Neural cell (in vitro differentiated cells): ENCODE measurements at regions not wholly inside any gene's neighbourhood (a gene's known extent, or its start where the extent isn't known, plus 50 kb on each side); places are given as distances from the start of the nearest gene placed in this dataset.

Experiments
- H2AFZ ChIP-seq: fragments of 200-600, 300-800 bp; sonication (generic), shearing (Covaris generic); 2 replicates; pipeline ENCODE4 v1.6.0; 2014; ENCODE audit warnings: low read depth, mild to moderate bottlenecking, antibody characterized with exemption, low read length, moderate library complexity
- H3F3A ChIP-seq: fragments of 200-600 bp; shearing (Covaris generic); 2 replicates; pipeline ENCODE4 v1.6.1; 2016; ENCODE audit warnings: mild to moderate bottlenecking, moderate library complexity, mixed read lengths, antibody characterized with exemption, low read length; ENCODE audit not compliant: insufficient read depth, poor library complexity, severe bottlenecking
- H3K27ac ChIP-seq: fragments of 200-600, 300-800 bp; sonication (generic), shearing (Covaris generic); 2 replicates; pipeline ENCODE4 v1.5.1; 2014; ENCODE audit warnings: mild to moderate bottlenecking, low read length, moderate library complexity
- H3K27me3 ChIP-seq: fragments of 300-800, 200-600 bp; sonication (generic), shearing (Covaris generic); 2 replicates; pipeline ENCODE4 v1.6.0; 2014; ENCODE audit warnings: mild to moderate bottlenecking, low read depth, low read length, moderate library complexity; ENCODE audit not compliant: insufficient read depth
- H3K36me3 ChIP-seq: fragments of 300-800, 200-600 bp; sonication (generic), shearing (Covaris generic); 2 replicates; pipeline ENCODE4 v1.5.1; 2014; ENCODE audit warnings: mild to moderate bottlenecking, antibody characterized with exemption, low read length, moderate library complexity; ENCODE audit not compliant: insufficient read depth
- H3K4me2 ChIP-seq: fragments of 300-800, 200-600 bp; sonication (generic), shearing (Covaris generic); 2 replicates; pipeline ENCODE4 v1.6.0; 2014; ENCODE audit warnings: mild to moderate bottlenecking, low read length
- H3K4me3 ChIP-seq: fragments of 300-800, 200-600 bp; sonication (generic), shearing (Covaris generic); 2 replicates; pipeline ENCODE4 v1.5.1; 2014; ENCODE audit warnings: mild to moderate bottlenecking, low read length, moderate library complexity
- H3K79me2 ChIP-seq: fragments of 200-600 bp; shearing (Covaris generic); replicated peaks from 2 replicates; pipeline ENCODE4 v1.6.0; 2014; ENCODE audit warnings: mild to moderate bottlenecking, low read length, moderate library complexity; ENCODE audit not compliant: insufficient read depth
- H3K9ac ChIP-seq: fragments of 300-800, 200-600 bp; sonication (generic), shearing (Covaris generic); 2 replicates; pipeline ENCODE4 v1.6.1; 2016; ENCODE audit warnings: mild to moderate bottlenecking, low read length, mixed read lengths
- H3K9me2 ChIP-seq: fragments of 200-600 bp; shearing (Covaris generic); 2 replicates; pipeline ENCODE4 v1.6.1; 2016; ENCODE audit warnings: mild to moderate bottlenecking, low read length, mixed read lengths; ENCODE audit not compliant: insufficient read depth
- H3K9me3 ChIP-seq: fragments of 200-600, 300-800 bp; sonication (generic), shearing (Covaris generic); 2 replicates; pipeline ENCODE4 v1.6.1; 2016; ENCODE audit warnings: mild to moderate bottlenecking, mixed run types, low read length, moderate library complexity, mixed read lengths
- H4K20me1 ChIP-seq: fragments of 200-600 bp; shearing (Covaris generic); 2 replicates; pipeline ENCODE4 v1.6.1; 2016; ENCODE audit warnings: mild to moderate bottlenecking, mixed run types; ENCODE audit not compliant: insufficient read depth
- EP300 ChIP-seq: fragments of 450-650 bp; conservative IDR thresholded peaks from 2 replicates; pipeline ENCODE4 v1.6.1; 2014; ENCODE audit warnings: antibody characterized with exemption, mild to moderate bottlenecking, moderate library complexity; ENCODE audit not compliant: poor library complexity, severe bottlenecking
- EZH2 ChIP-seq: fragments of 200-600, 300-800 bp; shearing (Covaris generic), sonication (generic); IDR thresholded peaks from 2 replicates; pipeline ENCODE4 v1.6.1; 2014; ENCODE audit warnings: antibody characterized with exemption, low read length, borderline replicate concordance, mild to moderate bottlenecking; ENCODE audit not compliant: insufficient read depth, poor library complexity, severe bottlenecking
- MXI1 ChIP-seq: fragments of 450-650 bp; conservative IDR thresholded peaks from 2 replicates; pipeline ENCODE4 v1.6.1; 2014; ENCODE audit warnings: antibody characterized with exemption, mild to moderate bottlenecking; ENCODE audit not compliant: poor library complexity, severe bottlenecking
- POLR2AphosphoS5 ChIP-seq: IDR thresholded peaks from 2 replicates; pipeline ENCODE4 v1.6.1; 2012
- RAD21 ChIP-seq: fragments of 450-650 bp; conservative IDR thresholded peaks from 2 replicates; pipeline ENCODE4 v1.6.1; 2014; ENCODE audit warnings: antibody characterized with exemption, mild to moderate bottlenecking, moderate library complexity
- REST ChIP-seq: IDR thresholded peaks from 2 replicates; pipeline ENCODE4 v1.6.1; 2012; ENCODE audit warnings: borderline replicate concordance
- SMC3 ChIP-seq: fragments of 450-650 bp; conservative IDR thresholded peaks from 2 replicates; pipeline ENCODE4 v1.6.1; 2014; ENCODE audit warnings: antibody characterized with exemption, mild to moderate bottlenecking, moderate library complexity; ENCODE audit not compliant: poor library complexity
- TAF1 ChIP-seq: IDR thresholded peaks from 2 replicates; pipeline ENCODE4 v1.6.1; 2012; ENCODE audit warnings: low read depth
- TF ChIP-seq, protein P1 (sequence below): fragments of 450-650 bp; IDR thresholded peaks from 2 replicates; pipeline ENCODE4 v1.5.1; 2014; ENCODE audit warnings: antibody characterized with exemption, mild to moderate bottlenecking, moderate library complexity; ENCODE audit not compliant: poor library complexity, severe bottlenecking

DNA sequence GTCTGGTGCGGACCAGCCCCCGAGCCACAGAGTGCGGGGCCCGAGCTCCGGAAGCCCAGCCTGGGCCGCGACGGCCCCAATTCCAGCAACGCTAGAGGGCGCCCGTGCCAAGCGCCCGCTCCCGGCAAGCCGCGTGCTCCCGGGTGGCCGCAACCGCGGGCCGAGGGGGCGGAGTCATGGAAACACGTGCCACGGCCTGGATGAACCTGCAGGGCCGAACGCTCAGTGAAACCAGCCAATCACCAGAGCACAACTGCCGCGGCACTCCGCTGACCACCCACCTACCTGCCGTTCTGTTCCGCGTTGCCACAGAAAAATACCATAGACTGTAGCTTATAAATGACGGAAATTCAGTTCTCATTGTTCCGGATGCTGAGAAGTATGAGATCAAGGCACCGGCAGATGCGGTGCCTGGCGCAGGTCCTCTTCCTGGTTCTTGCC is 85.7 kb upstream of the FOXC1 start:
- Histone ChIP-seq H3K9me3 (no peaks in the 10 kb centered on the region), H3F3A (no peaks in the 10 kb centered on the region), H3K4me3 (no peak overlapping the region), H3K36me3 (no peaks in the 10 kb centered on the region), H3K9ac (no peak overlapping the region), H3K79me2 (no peaks in the 10 kb centered on the region), H3K27ac (no peak overlapping the region), H3K4me2 (no peak overlapping the region), H3K27me3 (no peaks in the 10 kb centered on the region), H4K20me1 (no peaks in the 10 kb centered on the region), H3K9me2 (no peaks in the 10 kb centered on the region), H2AFZ (no peak overlapping the region)
- TF ChIP-seq EZH2 (no peak), SMC3 (no peak), EP300 (no peak), POLR2AphosphoS5 (no peak), TAF1 (no peak), REST (no peak), RAD21 (no peak), MXI1 (no peak)
- TF ChIP-seq, protein P1, sequence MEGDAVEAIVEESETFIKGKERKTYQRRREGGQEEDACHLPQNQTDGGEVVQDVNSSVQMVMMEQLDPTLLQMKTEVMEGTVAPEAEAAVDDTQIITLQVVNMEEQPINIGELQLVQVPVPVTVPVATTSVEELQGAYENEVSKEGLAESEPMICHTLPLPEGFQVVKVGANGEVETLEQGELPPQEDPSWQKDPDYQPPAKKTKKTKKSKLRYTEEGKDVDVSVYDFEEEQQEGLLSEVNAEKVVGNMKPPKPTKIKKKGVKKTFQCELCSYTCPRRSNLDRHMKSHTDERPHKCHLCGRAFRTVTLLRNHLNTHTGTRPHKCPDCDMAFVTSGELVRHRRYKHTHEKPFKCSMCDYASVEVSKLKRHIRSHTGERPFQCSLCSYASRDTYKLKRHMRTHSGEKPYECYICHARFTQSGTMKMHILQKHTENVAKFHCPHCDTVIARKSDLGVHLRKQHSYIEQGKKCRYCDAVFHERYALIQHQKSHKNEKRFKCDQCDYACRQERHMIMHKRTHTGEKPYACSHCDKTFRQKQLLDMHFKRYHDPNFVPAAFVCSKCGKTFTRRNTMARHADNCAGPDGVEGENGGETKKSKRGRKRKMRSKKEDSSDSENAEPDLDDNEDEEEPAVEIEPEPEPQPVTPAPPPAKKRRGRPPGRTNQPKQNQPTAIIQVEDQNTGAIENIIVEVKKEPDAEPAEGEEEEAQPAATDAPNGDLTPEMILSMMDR = no peak

- no peak overlapping the region for H3K9ac ChIP-seq
- H3K79me2 ChIP-seq = no peaks in the 10 kb centered on the region
- no peaks in the 10 kb centered on the region for H3K9me3 ChIP-seq
- TF ChIP-seq REST (no peak), EZH2 (no peak), EP300 (no peak), POLR2AphosphoS5 (no peak), TAF1 (no peak), MXI1 (no peak), RAD21 (no peak), SMC3 (no peak)
- TF ChIP-seq, protein P1 = no peak
- no peak overlapping the region for H3K4me3 ChIP-seq
- H3F3A ChIP-seq = no peaks in the 10 kb centered on the region
- no peak overlapping the region for H3K4me2 ChIP-seq
- H4K20me1 ChIP-seq = no peaks in the 10 kb centered on the region
- no peaks in the 10 kb centered on the region for H3K36me3 ChIP-seq
- no peaks in the 10 kb centered on the region for H3K9me2 ChIP-seq
- no peak overlapping the region for H2AFZ ChIP-seq
- H3K27ac ChIP-seq = no peak overlapping the region
- no peaks in the 10 kb centered on the region for H3K27me3 ChIP-seq
These were observed 84.2 kb upstream of the FOXC1 start for GRCh38 chr6:1525364-1526038.
